PFSK-1 (cell line): ENCODE measurements at regions not wholly inside any gene's neighbourhood (a gene's known extent, or its start where the extent isn't known, plus 50 kb on each side); places are given as distances from the start of the nearest gene placed in this dataset.

ENCODE experiments used
- FOXP2 ChIP-seq: optimal IDR thresholded peaks from 2 replicates; pipeline ENCODE3; 2011; ENCODE audit warnings: borderline replicate concordance, control low read depth, inconsistent platforms; ENCODE audit not compliant: insufficient read depth; ENCODE audit errors: extremely low read length, extremely low read depth
- POLR2AphosphoS5 ChIP-seq: IDR thresholded peaks from 2 replicates; pipeline ENCODE4 v1.6.1; 2012; ENCODE audit warnings: low read depth, mild to moderate bottlenecking, control low read depth, low read length, moderate library complexity
- SIN3A ChIP-seq: IDR thresholded peaks from 2 replicates; pipeline ENCODE4 v1.6.1; 2012; ENCODE audit warnings: mild to moderate bottlenecking, low read length, moderate library complexity, borderline replicate concordance; ENCODE audit not compliant: insufficient read depth
- TAF1 ChIP-seq: IDR thresholded peaks from 2 replicates; pipeline ENCODE4 v1.6.1; 2012; ENCODE audit warnings: low read length, control low read depth, borderline replicate concordance; ENCODE audit not compliant: insufficient read depth
- TF ChIP-seq, protein P1 (sequence below), 2 experiments: IDR thresholded peaks; 2 replicates each; pipeline versions ENCODE4 v1.6.1 to v1.8.0; 2011 to 2012; ENCODE audit warnings: low read depth in 2 of 2, low read length in 2 of 2, control low read depth in 1 of 2, inconsistent platforms in 1 of 2, mild to moderate bottlenecking in 1 of 2, moderate library complexity in 1 of 2; ENCODE audit not compliant: insufficient read depth in 1 of 2

- TF ChIP-seq POLR2AphosphoS5 (no peak), SIN3A (no peak), TAF1 (no peak), FOXP2 (no peak)
- TF ChIP-seq, protein P1, sequence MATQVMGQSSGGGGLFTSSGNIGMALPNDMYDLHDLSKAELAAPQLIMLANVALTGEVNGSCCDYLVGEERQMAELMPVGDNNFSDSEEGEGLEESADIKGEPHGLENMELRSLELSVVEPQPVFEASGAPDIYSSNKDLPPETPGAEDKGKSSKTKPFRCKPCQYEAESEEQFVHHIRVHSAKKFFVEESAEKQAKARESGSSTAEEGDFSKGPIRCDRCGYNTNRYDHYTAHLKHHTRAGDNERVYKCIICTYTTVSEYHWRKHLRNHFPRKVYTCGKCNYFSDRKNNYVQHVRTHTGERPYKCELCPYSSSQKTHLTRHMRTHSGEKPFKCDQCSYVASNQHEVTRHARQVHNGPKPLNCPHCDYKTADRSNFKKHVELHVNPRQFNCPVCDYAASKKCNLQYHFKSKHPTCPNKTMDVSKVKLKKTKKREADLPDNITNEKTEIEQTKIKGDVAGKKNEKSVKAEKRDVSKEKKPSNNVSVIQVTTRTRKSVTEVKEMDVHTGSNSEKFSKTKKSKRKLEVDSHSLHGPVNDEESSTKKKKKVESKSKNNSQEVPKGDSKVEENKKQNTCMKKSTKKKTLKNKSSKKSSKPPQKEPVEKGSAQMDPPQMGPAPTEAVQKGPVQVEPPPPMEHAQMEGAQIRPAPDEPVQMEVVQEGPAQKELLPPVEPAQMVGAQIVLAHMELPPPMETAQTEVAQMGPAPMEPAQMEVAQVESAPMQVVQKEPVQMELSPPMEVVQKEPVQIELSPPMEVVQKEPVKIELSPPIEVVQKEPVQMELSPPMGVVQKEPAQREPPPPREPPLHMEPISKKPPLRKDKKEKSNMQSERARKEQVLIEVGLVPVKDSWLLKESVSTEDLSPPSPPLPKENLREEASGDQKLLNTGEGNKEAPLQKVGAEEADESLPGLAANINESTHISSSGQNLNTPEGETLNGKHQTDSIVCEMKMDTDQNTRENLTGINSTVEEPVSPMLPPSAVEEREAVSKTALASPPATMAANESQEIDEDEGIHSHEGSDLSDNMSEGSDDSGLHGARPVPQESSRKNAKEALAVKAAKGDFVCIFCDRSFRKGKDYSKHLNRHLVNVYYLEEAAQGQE (IDR thresholded peaks at IDR 0.05; ENCODE audit: insufficient read depth in 1 of 2, low read depth in 2 of 2, low read length in 2 of 2): no peak
Observed at GRCh38 chr12:16913832-16914490, 308.0 kb upstream of the LMO3 start.

- TF ChIP-seq FOXP2 (no peak), TAF1 (no peak), POLR2AphosphoS5 (no peak), SIN3A (no peak)
- TF ChIP-seq, protein P1 (IDR thresholded peaks at IDR 0.05; ENCODE audit: insufficient read depth in 1 of 2, low read depth in 2 of 2, low read length in 2 of 2): no peak
Observed at GRCh38 chr12:16901946-16902345, 296.0 kb upstream of the LMO3 start.

DNA sequence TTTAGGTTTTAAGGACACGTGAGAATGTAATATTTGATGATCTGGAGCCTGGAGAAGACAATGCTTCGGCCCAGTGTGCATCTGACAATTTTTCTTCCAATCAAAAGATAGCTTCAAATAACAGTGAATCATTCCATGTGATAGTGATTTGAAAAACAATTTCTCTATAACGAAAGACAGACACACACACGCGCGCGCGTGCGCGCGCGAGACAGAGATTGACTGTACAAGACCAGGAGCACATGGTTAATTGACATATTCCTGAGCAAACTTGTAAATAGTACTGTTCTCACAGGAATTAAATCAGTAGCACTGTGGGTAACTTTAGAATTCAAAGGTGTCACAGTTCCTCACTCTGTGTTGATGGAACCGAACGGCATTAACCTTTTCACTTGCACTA lies 287.5 kb upstream of the LMO3 start:
- TF ChIP-seq FOXP2: no peak
- TF ChIP-seq TAF1: no peak
- TF ChIP-seq SIN3A: no peak
- TF ChIP-seq, protein P1 (IDR thresholded peaks at IDR 0.05; ENCODE audit: insufficient read depth in 1 of 2, low read depth in 2 of 2, low read length in 2 of 2): no peak
- TF ChIP-seq POLR2AphosphoS5: no peak

GRCh38 chr12:16891673-16892072 lies 285.7 kb upstream of the LMO3 start:
- TF ChIP-seq TAF1 (no peak), POLR2AphosphoS5 (no peak), FOXP2 (no peak)
- TF ChIP-seq, protein P1 (IDR thresholded peaks at IDR 0.05; ENCODE audit: insufficient read depth in 1 of 2, low read depth in 2 of 2, low read length in 2 of 2): no peak

- TF ChIP-seq FOXP2 (no peak), SIN3A (no peak), POLR2AphosphoS5 (no peak), TAF1 (no peak)
- TF ChIP-seq, protein P1 (IDR thresholded peaks at IDR 0.05; ENCODE audit: insufficient read depth in 1 of 2, low read depth in 2 of 2, low read length in 2 of 2): no peak
Observed at GRCh38 chr12:16884819-16885218, 278.9 kb upstream of the LMO3 start.
